ENCODE measurements at regions not wholly inside any gene's neighbourhood (a gene's known extent, or its start where the extent isn't known, plus 50 kb on each side); places are given as distances from the start of the nearest gene placed in this dataset.

DNA sequence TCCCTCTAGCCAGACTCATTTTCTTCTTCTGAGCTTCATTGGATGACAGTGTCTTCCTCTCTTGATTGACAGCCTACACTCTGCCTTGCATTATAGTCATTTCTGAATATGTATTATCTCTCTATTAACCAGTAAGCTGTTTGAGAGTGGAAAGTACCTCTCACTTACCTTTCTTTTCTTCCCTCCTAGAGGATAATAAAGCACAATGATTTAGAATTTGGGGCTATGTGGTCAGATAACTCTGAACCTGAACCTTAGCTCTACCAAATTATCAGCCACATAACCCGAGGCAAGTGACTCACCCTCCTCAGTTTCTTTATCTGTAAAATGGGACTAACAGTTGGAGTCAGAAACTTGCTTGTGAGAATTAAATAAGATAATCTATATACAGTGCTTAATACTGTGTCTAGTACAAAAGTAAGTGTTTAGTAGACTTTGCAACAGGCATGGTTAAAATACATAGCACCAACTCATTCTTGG is 331.8 kb upstream of the TBL1XR1 start:
- DNase-seq (no peak), ATAC-seq (no peak)
- TF ChIP-seq POLR2A (IDR thresholded peaks at IDR 0.05) (no peak), CTCF (IDR thresholded peaks at IDR 0.05) (no peak)
- Histone ChIP-seq H3K4me3 (no peak overlapping the region), H3K27me3 (no peaks in the 10 kb centered on the region), H3K9me3 (no peaks in the 10 kb centered on the region), H3K36me3 (no peaks in the 10 kb centered on the region), H3K27ac (no peak overlapping the region), H3K4me1 (peaks cover 0 to 20% (median 0%) of the 10 kb centered on the region in 12 donors)
- intact Hi-C loops (cut with DNase I) = loop anchor here in 1 of 10 donors (5.0 kb wide), 1 partner anchor 63 kb away; no protein-coding TSS in a partner anchor
- 86 to 92% (median 90%) methylated on average over 1 of the region's 1 CpG for WGBS, 4 donors

DNA sequence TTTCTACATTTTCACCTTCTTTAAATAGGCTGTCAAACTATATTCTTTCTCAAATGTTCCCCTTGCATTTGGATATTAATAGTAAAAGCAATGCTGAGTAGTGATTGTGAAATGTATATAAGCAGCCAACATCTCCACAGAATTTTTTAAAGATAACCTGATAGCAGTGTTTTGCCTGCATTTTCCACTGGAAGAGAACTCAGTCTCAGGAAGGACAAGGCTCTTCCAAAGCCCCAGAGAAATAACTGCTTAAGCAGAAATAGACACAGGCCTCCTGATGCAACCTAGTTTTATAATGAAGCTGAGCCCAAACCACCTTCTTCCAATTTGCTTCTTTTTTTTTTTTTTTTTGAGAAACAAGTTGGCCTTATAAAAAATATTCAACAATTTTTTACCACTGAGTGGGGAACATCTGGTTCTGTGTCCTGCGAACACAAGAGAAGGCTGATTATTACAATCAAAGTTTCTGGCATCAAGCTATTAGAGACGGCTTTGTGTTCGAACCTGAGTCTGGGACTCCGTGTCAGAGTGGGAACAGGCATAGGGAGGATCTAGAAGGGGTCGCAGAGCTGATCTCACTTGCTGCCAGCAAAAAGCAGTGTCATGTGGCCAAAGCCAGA is 332.5 kb upstream of the TBL1XR1 start:
- H3K27me3 ChIP-seq = no peaks in the 10 kb centered on the region
- WGBS, 4 donors = 68 to 79% (median 78%) methylated on average over 5 of the region's 5 CpGs
- H3K27ac ChIP-seq = peak overlapping the region in 4 of 12 donors; percentile 12 to 49 (median 28)
- intact Hi-C loops (cut with DNase I) = loop anchor here in 2 of 10 donors (5.0 kb wide), 2 partner anchors 52 to 62 kb away; no protein-coding TSS in a partner anchor
- no peaks in the 10 kb centered on the region for H3K9me3 ChIP-seq
- H3K4me3 ChIP-seq = no peak overlapping the region
- no peak for DNase-seq
- H3K4me1 ChIP-seq = peaks cover 0 to 20% (median 0%) of the 10 kb centered on the region in 12 donors
- no peak for ATAC-seq
- H3K36me3 ChIP-seq = no peaks in the 10 kb centered on the region
- TF ChIP-seq POLR2A (IDR thresholded peaks at IDR 0.05) (no peak), CTCF (IDR thresholded peaks at IDR 0.05) (no peak)

- Histone ChIP-seq H3K27me3 (no peaks in the 10 kb centered on the region), H3K9me3 (no peaks in the 10 kb centered on the region), H3K4me1 (peaks cover 0 to 20% (median 0%) of the 10 kb centered on the region in 12 donors), H3K36me3 (no peaks in the 10 kb centered on the region), H3K27ac (peak overlapping the region in 3 of 12 donors; percentile 15 to 49 (median 27)), H3K4me3 (no peak overlapping the region)
- intact Hi-C loops (cut with DNase I) = loop anchor here in 1 of 10 donors (5.0 kb wide), 1 partner anchor 51 kb away; no protein-coding TSS in a partner anchor
- no peak for DNase-seq
- no peak for TF ChIP-seq CTCF (IDR thresholded peaks at IDR 0.05)
- TF ChIP-seq POLR2A (IDR thresholded peaks at IDR 0.05) = no peak
- ATAC-seq = peak in 2 of 4 donors; percentile 24 to 42
- WGBS, 4 donors = 71 to 76% (median 74%) methylated on average over 5 of the region's 5 CpGs
Observed at GRCh38 chr3:177530908-177531307, 333.6 kb upstream of the TBL1XR1 start.

DNA sequence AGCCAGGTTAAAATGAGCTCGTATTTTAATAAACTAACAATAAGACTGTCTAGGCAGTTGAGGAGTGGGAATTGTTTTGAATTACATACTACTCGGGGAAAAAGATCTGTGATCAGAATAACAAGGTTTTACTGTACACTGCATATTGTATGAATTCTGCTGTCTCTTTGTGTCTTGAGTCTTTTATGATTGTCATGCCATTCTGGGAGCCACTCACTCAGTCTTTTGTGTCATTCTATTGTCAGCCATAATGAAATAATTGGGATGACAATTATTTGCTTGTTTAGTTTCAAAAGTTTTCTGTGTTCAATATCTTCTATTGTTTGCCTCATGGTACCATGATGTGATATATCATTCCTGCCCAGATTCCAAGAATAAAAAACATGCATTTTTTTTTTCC is 339.6 kb upstream of the TBL1XR1 start:
- DNase-seq (no peak), ATAC-seq (no peak)
- TF ChIP-seq POLR2A (IDR thresholded peaks at IDR 0.05) (no peak), CTCF (IDR thresholded peaks at IDR 0.05) (no peak)

More for the DNA sequence above, 339.6 kb upstream of the TBL1XR1 start:
- Histone ChIP-seq H3K4me3 (no peak overlapping the region), H3K36me3 (no peaks in the 10 kb centered on the region), H3K27ac (no peak overlapping the region), H3K4me1 (peaks cover 3 to 31% (median 19%) of the 10 kb centered on the region in 12 donors), H3K9me3 (no peaks in the 10 kb centered on the region), H3K27me3 (no peaks in the 10 kb centered on the region)
- WGBS, 4 donors = 92 to 97% (median 95%) methylated on average over 2 of the region's 2 CpGs
- intact Hi-C loops (cut with DNase I) = no loop called here

All from heart left ventricle (tissue), 16 donors.